Embryonic facial prominence (tissue), 1 donor: ENCODE measurements at regions not wholly inside any gene's neighbourhood (a gene's known extent, or its start where the extent isn't known, plus 50 kb on each side); places are given as distances from the start of the nearest gene placed in this dataset.
"Not testable (repeated sequence)": the region's sequence is repeated elsewhere in the genome, so short reads cannot be mapped to it uniquely, and the experiment has no call there.

Source experiments
- DNase-seq: peaks from one replicate; pipeline ENCODE4 v3.0.0-alpha.2; 2016; ENCODE audit errors: extremely low spot score

DNA sequence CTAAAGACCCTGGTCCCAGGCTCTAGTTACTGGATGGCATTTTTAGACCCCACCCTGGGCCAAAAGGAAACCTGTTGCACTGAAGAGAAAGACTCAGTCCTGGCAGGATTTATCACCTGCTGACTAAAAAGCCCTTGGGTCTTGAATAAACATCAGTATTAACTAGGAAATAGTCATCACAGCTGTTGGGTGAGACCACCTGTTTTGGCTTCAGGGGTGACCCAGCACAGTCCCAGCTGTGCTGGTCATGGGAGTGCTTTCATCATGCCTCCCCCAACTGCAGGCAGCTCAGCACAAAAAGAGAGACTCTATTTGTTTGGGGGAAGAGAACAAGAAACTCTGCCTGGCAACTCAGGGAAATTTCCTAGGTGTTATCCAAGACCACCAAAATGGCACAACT lies 903.2 kb downstream of the C4orf33 start:
- no peak for DNase-seq

DNA sequence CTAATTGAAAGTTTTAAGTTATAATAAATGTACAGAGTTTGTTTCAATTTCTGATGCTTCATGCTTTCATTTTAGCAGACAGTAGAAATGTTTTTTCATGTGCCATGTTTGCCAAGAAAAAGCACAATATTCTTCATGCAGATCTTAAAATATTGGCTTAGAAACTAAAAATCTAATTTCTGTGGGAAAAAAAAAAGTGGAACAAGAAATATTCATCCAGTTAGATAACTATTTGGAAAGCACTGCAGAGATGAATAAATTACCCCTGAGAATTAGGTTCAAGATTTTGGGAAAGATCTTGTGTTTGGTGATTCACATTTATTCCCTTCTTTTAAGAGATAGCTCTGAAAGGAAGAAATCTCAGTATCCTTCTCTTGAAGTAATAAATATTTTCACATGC lies 912.5 kb downstream of the C4orf33 start:
- DNase-seq, result no peak

DNA sequence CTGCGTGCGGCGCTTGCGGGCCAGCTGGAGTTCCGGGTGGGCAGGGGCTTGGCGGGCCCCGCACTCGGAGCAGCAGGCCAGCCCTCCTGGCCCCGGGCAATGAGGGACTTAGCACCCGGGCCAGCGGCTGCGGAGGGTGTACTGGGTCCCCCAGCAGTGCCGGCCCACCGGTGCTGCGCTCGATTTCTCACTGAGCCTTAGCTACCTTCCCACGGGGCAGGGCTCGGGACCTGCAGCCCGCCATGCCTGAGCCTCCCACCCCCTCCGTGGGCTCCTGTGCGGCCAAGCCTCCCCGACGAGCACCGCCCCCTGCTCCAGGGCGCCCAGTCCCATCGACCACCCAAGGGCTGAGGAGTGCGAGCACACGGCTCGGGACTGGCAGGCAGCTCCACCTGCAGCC lies 916.9 kb downstream of the C4orf33 start:
- not testable (repeated sequence) for DNase-seq

DNA sequence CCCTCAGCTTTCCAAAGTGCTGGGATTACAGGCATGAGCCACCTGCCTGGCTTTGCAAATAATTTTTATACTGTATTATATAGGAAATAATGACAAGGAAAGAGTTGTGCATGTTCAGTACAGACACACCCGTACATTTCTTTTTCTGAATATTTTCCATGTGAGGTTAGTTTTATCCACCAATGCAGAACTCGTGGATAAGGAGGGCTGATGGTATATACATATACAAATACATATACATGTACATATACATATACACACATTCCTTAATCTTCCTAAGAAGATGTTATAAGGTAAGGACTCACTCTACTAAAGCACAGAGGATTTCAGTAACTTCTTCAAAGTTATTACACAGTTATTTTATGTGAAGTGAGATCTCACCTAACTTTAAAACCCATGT lies 925.8 kb downstream of the C4orf33 start:
- no peak for DNase-seq

DNA sequence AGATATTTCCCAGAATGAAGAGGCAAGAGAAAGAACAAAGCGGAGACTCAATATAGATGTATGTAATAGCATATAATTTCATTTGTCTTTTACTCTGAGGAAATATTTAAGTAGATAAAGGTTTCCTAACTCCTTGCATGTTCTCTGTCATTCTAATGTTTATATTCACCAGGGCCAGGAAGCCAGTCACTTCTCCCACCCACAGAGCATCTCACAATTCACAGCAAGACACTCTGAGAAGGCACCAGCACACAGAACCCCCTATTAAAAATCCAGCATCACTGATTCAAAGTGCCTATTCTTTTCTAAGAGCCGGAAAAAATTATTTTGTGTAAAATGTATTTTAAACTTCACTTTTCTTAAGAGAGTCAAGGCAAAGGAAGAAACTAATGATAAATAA lies 927.1 kb downstream of the C4orf33 start:
- DNase-seq, result no peak

DNA sequence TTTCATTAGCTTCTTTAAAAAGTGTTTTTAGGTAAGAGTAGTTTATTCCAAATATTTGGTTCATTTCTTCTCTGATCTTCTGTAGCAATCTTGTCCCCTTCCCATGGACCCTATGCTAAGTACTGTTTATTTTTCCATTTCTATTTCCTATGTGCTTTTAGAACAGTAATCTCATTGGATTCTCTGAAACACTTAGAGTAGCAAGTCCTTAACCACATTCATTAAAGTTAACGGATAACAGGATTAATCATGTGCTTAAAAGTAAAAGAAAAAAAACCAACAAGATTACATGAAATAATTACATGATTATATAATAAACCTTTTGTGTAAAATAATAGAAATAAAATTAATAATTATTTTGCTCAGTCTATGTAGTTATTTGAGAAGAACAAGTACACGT lies 929.7 kb downstream of the C4orf33 start:
- DNase-seq, result no peak

DNA sequence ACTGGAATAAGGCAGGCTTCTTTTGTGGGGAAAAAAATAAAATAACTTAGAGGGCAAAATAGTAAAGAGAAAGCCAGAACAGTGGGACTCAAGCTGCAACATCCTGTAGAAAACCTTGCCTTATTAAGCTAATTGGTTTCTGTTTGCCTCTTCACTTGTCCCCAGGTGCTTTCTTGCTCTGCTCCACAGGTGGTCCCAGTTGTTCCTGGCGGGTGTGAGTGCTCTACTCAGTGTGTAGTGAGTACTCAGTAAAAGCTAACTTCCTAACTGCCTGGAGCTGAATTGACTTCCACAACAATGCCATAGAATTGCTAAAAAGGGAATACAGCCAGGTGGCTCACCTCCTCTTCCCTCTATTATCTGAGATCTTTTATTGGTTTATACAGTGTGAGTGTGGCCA lies 930.2 kb downstream of the C4orf33 start:
- no peak for DNase-seq

DNA sequence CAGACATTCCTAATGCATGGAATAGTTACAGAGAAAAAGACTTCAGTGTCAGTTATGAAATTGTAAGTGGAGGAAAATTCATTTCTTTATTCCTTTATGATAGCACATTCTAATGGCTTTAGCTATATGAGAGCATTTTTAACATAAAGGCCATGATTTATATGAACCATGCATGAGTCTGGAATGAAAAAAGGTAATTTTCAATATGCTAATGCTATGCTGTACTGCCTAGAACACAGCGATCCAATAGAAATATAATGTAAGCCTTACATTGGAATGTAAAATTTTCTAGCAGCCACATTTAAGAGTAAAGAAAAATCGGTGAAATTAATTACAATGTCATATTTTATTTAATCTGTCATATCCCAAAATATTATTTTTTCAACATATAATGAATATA lies 932.0 kb downstream of the C4orf33 start:
- no peak for DNase-seq

DNA sequence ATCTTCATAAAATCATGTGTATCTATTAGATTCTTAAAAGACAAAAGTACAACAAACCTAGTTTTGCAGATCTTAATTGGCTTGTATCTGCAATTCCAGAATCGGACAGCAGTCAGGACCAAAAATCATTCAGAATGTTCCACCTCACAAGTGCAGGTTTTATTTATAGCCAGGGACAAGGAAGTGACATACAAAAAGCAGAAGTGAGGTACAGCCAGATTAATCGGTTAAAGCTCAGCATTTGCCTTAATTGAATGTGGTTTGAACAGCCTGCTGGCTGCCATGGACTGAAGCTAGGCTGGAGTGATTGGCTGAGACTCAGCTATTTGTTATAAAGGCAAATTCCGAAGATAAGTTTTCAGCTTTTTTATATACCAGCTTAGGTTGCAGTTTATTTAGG lies 932.6 kb downstream of the C4orf33 start:
- no peak for DNase-seq

DNA sequence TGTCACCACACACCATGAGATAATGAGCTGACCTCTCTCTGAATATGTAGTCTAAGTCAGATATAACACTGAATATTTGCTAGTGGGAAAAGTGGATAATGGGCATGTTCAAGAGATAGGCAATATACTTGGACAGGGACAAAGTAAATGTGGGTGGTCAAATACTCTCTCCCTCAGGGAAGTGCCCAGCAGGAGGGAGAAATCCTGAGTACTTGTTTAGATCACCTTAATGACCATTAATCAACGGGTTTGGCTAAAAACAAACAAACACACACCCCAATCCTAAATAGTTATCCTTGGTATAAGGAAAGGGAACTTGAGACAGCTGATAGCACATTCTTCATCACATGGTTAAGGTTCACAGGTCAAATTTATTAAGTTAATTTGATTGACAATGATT lies 933.5 kb downstream of the C4orf33 start:
- no peak for DNase-seq

DNA sequence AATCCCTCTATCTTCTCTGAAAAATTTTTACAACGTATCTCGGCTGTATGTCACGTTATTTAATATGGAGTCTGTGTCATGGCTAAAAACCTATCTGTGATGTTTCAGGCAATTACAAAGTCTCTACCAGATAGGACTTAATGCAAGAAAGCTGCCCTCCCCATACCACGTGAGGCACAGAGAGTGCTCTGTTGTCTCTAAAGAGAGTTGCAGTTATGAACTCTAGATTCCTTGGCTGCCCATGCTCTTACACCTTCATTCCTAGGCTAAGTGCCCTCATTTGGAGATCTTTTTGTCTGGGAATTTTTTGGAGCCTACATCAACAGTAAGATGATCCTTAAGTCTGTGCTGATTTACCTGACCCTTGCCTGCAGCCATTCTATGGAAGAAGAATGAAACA lies 935.9 kb downstream of the C4orf33 start:
- DNase-seq, result no peak

DNA sequence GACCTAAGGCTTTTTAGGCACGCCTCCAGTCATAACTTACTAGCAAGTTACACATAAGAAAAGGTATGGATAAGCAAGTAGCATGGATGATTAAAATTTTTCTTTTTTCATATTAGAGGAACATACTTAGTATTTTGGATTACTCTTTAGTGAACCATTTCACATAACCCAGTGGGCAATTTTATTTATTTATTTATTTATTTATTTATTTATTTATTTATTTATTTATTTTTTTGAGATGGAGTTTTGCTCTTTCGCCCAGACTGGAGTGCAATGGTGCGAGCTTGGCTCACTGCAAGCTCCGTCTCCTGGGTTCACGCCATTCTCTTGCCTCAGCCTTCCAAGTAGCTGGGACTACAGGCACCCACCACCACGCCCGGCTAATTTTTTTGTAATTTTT lies 937.7 kb downstream of the C4orf33 start:
- not testable (repeated sequence) for DNase-seq

DNA sequence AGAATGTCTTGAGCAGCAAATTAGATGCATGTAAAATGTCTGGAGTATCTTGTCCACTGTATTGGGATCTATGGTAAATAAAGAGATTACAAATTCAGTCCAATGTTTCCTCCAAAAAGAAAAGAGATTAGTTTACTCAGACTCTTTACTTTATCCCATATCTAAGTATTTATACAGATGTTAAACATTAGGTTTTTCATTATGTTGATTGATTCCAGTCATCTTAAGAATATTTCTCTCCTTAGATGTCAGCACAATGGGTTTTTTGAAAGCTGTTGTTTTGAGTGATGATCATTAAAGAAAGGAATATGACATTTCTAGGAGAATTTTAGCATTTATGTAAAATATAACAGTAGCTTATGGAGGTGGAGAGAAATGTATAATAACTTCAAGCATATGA lies 938.9 kb downstream of the C4orf33 start:
- no peak for DNase-seq

DNA sequence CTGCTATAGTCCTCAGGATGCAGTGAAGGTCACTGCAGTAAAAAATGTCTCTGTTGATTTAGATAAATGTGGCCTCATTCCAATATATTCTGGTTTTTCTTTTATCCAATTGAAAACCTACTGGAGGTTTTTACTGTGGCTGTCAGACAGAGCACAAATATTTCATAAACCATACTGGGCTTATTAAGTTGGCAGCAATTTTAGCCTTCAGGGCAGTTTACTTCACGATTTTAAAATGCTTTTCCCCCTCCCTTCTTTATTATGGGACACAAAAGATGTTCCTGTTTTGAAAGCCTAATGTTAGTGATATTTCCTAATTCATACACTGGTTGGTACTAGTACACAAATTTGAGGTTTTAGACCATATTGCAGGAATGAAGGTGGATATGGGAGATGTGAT lies 939.4 kb downstream of the C4orf33 start:
- DNase-seq, result no peak

DNA sequence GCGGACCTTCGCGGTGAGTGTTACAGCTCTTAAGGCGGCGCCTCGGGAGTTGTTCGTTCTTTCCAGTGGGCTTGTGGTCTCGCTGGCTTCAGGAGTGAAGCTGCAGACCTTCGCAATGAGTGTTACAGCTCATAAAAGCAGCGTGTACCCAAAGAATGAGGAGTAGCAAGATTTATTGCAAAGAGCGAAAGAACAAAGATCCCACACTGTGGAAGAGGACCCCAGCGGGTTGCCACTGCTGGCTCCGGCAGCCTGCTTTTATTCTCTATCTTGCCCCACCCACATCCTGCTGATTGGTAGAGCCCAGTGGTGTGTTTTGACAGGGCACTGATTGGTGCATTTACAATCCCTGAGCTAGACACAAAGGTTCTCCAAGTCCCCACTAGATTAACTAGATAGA lies 941.9 kb downstream of the C4orf33 start:
- DNase-seq, result not testable (repeated sequence)

DNA sequence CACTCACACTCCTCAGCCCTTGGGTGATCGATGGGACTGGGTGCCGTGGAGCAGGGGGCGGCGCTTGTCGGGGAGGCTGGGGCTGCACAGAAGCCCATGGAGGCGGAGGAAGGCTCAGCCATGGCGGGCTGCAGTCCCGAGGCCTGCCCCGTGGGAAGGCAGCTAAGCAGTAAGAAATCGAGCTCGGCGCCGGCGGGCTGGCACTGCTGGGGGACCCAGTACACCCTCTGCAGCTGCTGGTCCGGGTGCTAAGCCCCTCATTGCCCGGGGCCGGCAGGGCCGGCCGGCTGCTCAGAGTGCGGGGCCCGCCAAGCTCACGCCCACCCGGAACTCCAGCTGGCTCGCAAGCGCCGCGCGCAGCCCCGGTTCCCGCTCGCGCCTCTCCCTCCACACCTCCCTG lies 942.6 kb downstream of the C4orf33 start:
- not testable (repeated sequence) for DNase-seq

DNA sequence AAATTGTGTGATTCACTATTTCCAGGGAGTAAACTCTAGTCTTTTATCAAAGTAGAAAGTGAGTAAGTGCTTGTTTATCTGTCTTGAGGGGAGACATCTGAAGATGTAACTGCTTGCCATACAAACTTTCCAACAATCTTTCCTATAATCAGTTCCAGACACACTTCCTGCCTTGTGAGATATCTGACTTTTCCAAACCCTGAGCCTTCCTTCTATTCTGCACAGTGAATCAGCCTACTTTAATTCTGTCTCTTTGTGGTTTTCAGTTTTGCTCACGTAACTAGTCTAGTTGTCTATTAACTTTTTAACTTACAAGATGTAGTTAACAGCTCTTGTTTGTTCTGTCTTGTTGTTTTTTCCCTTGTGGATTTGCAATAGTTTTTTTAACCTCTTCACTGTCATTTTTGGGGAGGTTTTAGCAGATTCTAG lies 947.8 kb downstream of the C4orf33 start:
- no peak for DNase-seq

DNA sequence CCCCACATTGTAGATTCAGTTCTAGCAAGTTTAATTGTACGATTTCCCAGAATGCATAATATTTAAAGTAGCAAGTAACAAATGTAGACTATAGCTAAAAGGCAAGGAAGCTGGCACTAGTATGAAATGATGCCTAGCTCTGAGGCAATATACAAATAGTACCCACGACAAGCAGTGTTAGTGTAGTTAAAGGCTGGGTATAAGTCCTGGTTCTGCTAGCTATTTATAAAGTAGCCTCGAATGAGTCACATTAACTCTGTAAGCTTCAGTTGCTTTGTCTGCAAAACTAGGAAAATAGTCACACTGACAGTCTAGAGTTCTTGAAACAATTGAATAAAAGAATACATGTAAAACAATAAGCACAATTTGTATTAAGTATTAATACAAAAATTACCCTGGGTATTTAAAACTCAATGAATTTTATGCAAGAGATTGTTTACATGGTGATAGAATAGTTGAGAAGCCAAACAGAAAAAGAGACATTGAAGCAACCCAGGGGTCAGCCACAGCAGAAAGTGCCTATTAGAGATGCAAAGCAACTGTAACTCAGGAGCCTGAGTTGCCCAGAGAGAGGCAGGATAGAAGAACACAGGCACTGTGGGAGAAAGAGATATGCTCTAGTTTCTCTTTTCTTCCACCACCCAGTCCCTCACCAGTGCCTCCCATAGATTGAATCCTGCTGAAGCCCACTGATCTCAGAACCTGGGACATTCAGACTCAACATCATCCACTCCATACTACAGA lies 949.0 kb downstream of the C4orf33 start:
- DNase-seq, result no peak

DNA sequence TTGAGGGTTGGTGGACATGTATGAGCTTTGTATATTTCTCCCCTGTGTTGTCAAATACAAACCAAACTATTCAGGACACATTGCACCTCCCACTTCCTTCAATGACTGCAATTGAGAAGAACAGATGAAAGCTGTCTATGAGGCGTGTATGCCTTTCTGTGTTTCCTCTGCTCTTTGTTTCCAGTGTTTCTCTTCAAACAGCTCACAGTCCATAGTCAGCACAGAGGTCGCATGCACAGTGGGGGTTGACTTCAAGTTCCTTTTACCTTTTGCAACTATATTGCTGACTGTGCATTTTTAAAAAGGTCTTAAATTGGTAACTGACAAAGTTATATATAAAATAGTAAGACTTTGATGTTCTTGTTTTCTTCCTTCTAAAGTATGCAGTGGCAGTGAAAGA lies 957.8 kb downstream of the C4orf33 start:
- DNase-seq, result no peak

DNA sequence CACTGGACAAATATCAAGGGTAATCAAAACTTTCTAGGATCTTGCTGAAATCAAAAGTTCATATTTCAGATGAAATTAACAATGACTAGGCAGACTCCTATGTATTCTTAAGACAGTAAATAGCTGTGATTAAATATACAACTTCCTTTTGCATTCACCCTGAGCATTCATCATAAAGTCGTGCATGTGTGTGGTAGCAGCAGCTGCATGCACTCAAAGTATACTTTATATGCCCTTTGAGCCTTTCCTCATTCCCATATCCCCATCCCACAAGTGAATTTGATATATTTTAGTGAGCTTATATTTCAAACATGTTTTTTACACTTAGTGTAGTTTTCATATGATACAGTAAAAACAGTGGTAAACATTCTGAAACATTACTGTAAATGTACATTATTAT lies 959.0 kb downstream of the C4orf33 start:
- no peak for DNase-seq

DNA sequence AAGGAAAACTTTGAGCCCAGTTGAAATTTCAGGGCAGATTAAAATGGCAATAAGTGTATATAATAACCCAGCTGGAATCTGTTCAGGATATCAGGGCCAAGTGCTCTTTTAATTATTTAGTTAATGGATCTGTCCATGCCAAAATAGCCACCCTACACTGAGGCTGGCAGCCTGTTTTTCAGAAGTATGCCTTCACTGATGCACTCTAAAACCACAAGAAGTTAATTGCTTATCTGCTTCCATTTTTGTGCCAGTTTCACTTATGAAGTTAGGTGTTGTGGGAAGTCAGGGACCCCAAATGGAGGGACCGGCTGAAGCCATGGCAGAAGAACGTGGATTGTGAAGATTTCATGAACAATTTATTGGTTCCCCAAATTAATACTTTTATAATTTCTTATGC lies 960.3 kb downstream of the C4orf33 start:
- no peak for DNase-seq

DNA sequence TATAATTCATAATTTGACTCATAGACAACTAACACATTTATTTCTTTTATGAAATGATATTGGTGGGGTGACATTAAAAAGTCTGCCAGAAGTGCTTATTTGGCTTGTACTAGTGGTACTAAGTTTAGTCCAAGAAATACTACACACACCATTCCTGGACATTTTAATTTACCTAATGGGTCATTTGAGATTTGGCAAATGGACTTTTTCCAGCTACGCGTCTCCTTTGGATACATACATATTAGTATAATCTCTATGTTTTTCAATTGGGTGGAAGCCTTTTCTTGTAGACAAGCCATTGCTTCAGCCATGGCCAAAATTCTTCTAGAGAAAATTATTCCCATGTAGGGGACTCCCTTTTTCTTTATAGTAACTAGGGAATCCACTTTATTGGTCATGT lies 968.5 kb downstream of the C4orf33 start:
- DNase-seq, result no peak

DNA sequence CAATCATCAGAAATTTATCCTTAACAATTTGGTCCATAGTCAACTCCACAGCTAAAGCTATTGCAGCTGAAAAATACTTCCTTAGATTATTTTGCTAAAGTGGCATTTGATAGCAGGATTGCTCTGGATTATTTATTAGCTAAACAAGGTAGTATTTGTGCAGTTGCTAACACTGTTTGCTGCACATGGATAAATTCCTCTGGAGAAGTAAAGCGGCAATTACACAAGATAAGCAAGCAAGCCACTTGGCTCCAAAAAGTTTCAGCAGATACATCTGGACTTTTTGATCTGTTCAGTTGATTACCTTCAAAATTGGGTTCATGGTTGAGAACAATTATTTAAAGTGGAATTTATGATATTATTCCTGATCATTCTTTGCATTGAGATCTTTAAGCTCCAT lies 971.5 kb downstream of the C4orf33 start:
- no peak for DNase-seq

DNA sequence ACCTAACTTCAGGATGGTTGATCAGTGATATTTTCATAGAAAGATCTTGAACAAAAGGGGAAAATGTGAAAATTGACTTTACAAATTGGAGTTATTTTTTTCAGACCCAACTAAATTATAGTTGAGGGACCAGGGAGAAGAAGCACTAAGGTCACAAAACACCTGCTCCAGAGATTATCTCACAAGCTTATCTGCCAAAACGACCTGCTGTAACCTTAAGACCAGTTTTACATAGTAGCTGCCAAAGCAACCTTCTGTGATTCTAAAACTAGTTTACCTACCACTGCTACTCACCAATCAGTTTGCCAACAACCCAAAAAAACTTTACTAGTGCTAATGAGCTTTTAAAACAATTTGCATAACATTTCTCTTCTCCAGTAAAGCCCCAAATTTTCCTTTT lies 972.1 kb downstream of the C4orf33 start:
- no peak for DNase-seq
